K562 (cell line): ENCODE measurements at regions not wholly inside any gene's neighbourhood (a gene's known extent, or its start where the extent isn't known, plus 50 kb on each side); places are given as distances from the start of the nearest gene placed in this dataset.

ENCODE experiments used
- CHD4 ChIP-seq: fragments of 200-600 bp; sonication (generic); IDR thresholded peaks from 3 replicates; pipeline ENCODE4 v1.6.1; 2012; ENCODE audit warnings: low read depth, mild to moderate bottlenecking, mixed read lengths, low read length, inconsistent platforms; ENCODE audit not compliant: insufficient read depth, insufficient replicate concordance, poor library complexity, severe bottlenecking
- DPF2 ChIP-seq: fragments of 450-650 bp; IDR thresholded peaks from 2 replicates; pipeline ENCODE4 v1.6.1; 2016
- IFI16 ChIP-seq: fragments of 250-450 bp; sonication (Bioruptor Pico); IDR thresholded peaks from 2 replicates; pipeline ENCODE4 v2.1.2; 2022; ENCODE audit warnings: mild to moderate bottlenecking, inconsistent platforms
- KLF16 ChIP-seq: IDR thresholded peaks from 2 replicates; pipeline ENCODE4 v1.6.1; 2016; ENCODE audit warnings: antibody characterized with exemption
- LEF1 ChIP-seq: fragments of 450-650 bp; IDR thresholded peaks from 2 replicates; pipeline ENCODE4 v1.6.1; 2016; ENCODE audit warnings: mild to moderate bottlenecking
- MYBL2 ChIP-seq, 2 experiments: fragments of 450-650 bp in 1 of 2; sonication (generic) in 1 of 2; formaldehyde crosslinking in 1 of 2; IDR thresholded peaks; 2 replicates each; pipeline versions ENCODE4 v1.6.1 to v1.8.1; 2017 to 2022; ENCODE audit warnings: borderline replicate concordance in 1 of 2, inconsistent platforms in 1 of 2, low read depth in 1 of 2, mild to moderate bottlenecking in 1 of 2, missing genetic modification reagents in 1 of 2, moderate library complexity in 1 of 2
- NFE2L1 ChIP-seq: fragments of 450-650 bp; IDR thresholded peaks from 2 replicates; pipeline ENCODE4 v1.6.1; 2016; ENCODE audit warnings: missing genetic modification characterization, low read depth, mild to moderate bottlenecking, missing compliant biosample characterization, moderate library complexity, borderline replicate concordance
- PHTF2 ChIP-seq: fragments of 250-450 bp; sonication (Bioruptor Pico); IDR thresholded peaks from 2 replicates; pipeline ENCODE4 v1.5.0; 2021; ENCODE audit warnings: mild to moderate bottlenecking
- SRSF7 ChIP-seq: fragments of 200-400 bp; formaldehyde crosslinking; optimal IDR thresholded peaks from 2 replicates; pipeline ENCODE3; 2017; ENCODE audit warnings: mild to moderate bottlenecking, low read depth, low read length
- ZNF780A ChIP-seq: fragments of 250-450 bp; sonication (Bioruptor Pico); IDR thresholded peaks from 2 replicates; pipeline ENCODE4 v1.5.0; 2021; ENCODE audit warnings: mild to moderate bottlenecking
- TF ChIP-seq, protein P1 (sequence below), 2 experiments: IDR thresholded peaks in 1 of 2; conservative IDR thresholded peaks in 1 of 2; 2 replicates each; pipeline ENCODE4 v1.6.1; 2016; ENCODE audit warnings: low read depth in 2 of 2, mild to moderate bottlenecking in 1 of 2, missing compliant biosample characterization in 1 of 2, missing genetic modification characterization in 1 of 2, moderate library complexity in 1 of 2

- TF ChIP-seq NFE2L1 (tag), result no peak
- no peak for TF ChIP-seq SRSF7
- TF ChIP-seq IFI16 (CRISPR knock-in tag), result no peak
- 0 out of 2 replicates have a peak, but pooled peaks have one; percentile 20 for TF ChIP-seq DPF2
- no peak for TF ChIP-seq KLF16
- no peak for TF ChIP-seq ZNF780A (CRISPR knock-in tag)
- no peak for TF ChIP-seq LEF1
- TF ChIP-seq, protein P1, sequence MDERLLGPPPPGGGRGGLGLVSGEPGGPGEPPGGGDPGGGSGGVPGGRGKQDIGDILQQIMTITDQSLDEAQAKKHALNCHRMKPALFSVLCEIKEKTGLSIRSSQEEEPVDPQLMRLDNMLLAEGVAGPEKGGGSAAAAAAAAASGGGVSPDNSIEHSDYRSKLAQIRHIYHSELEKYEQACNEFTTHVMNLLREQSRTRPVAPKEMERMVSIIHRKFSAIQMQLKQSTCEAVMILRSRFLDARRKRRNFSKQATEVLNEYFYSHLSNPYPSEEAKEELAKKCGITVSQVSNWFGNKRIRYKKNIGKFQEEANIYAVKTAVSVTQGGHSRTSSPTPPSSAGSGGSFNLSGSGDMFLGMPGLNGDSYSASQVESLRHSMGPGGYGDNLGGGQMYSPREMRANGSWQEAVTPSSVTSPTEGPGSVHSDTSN (CRISPR knock-in tag; IDR thresholded peaks at IDR 0.05; ENCODE audit: low read depth), result no peak
- TF ChIP-seq, protein P1 (tag; conservative IDR thresholded peaks at IDR 0.05; ENCODE audit: low read depth), result 0 out of 2 replicates have a peak, but pooled peaks have one; percentile 13
- TF ChIP-seq PHTF2 (CRISPR knock-in tag), result no peak
- TF ChIP-seq CHD4, result no peak
- no peak for TF ChIP-seq MYBL2 (IDR thresholded peaks at IDR 0.05; ENCODE audit: low read depth)
- no peak for TF ChIP-seq MYBL2 (CRISPR knock-in tag; IDR thresholded peaks at IDR 0.05; ENCODE audit: borderline replicate concordance)
These were observed 372.6 kb upstream of the NR2F2 start (continued) for GRCh38 chr15:95957861-95958260.
